Sigmoid colon (tissue), 4 donors: ENCODE measurements at regions not wholly inside any gene's neighbourhood (a gene's known extent, or its start where the extent isn't known, plus 50 kb on each side); places are given as distances from the start of the nearest gene placed in this dataset.

Experiments
- EP300 ChIP-seq, 4 donors: sonication (generic); formaldehyde crosslinking; IDR thresholded peaks; one replicate each; pipeline ENCODE4 v1.6.1; 2017; ENCODE audit warnings: antibody characterized with exemption in 4 of 4
- POLR2A ChIP-seq, 2 donors: fragments of 450-650 bp; IDR thresholded peaks; one replicate each; pipeline ENCODE4 v1.6.1; 2016; ENCODE audit warnings: antibody characterized with exemption in 2 of 2, mild to moderate bottlenecking in 2 of 2, moderate library complexity in 2 of 2
- POLR2AphosphoS5 ChIP-seq, 4 donors: sonication (generic); formaldehyde crosslinking; IDR thresholded peaks; one replicate each; pipeline ENCODE4 v1.6.1; 2017; ENCODE audit warnings: antibody characterized with exemption in 4 of 4
- TF ChIP-seq, protein P1 (sequence below), 4 experiments: fragments of 450-650 bp in 3 of 4; fragments of 200-600 bp in 1 of 4; IDR thresholded peaks; one replicate each; pipeline ENCODE4 v1.5.1; 2016 to 2019; ENCODE audit warnings: antibody characterized with exemption in 4 of 4, mild to moderate bottlenecking in 3 of 4, moderate library complexity in 2 of 4

DNA sequence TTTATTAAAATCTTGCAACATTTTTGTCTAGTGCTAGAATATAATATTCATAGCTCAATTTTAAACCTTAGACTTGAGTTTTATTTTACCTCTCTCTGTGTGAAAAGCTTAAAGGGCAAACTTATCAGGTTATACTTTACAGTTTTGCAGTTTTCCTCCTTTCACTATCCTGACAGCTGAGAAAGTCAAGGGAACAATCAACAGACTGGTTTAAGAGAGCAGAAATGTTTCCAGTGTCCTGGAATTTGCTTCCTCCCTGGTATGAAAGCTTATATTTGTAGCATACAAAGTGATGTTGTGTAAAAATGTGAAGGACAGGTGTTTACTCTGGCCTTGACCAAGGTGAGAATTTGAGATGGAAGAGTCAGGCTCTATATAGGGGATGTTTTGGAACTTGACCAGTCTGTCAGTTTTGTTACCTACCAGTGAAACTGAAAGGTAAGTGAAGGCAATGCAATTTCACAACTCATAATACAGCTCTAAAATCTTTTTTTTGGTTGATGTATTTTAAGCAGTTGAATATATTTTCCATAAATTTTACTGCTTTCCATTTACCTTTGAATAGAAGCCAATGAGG lies 64.6 kb downstream of the FHIP1A start:
- TF ChIP-seq, protein P1, sequence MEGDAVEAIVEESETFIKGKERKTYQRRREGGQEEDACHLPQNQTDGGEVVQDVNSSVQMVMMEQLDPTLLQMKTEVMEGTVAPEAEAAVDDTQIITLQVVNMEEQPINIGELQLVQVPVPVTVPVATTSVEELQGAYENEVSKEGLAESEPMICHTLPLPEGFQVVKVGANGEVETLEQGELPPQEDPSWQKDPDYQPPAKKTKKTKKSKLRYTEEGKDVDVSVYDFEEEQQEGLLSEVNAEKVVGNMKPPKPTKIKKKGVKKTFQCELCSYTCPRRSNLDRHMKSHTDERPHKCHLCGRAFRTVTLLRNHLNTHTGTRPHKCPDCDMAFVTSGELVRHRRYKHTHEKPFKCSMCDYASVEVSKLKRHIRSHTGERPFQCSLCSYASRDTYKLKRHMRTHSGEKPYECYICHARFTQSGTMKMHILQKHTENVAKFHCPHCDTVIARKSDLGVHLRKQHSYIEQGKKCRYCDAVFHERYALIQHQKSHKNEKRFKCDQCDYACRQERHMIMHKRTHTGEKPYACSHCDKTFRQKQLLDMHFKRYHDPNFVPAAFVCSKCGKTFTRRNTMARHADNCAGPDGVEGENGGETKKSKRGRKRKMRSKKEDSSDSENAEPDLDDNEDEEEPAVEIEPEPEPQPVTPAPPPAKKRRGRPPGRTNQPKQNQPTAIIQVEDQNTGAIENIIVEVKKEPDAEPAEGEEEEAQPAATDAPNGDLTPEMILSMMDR (IDR thresholded peaks at IDR 0.05), result no peak
- TF ChIP-seq EP300 (IDR thresholded peaks at IDR 0.05) (no peak), POLR2A (IDR thresholded peaks at IDR 0.05) (no peak), POLR2AphosphoS5 (IDR thresholded peaks at IDR 0.05) (no peak)
